ENCODE measurements at regions not wholly inside any gene's neighbourhood (a gene's known extent, or its start where the extent isn't known, plus 50 kb on each side); places are given as distances from the start of the nearest gene placed in this dataset.
"Not testable (repeated sequence)": the region's sequence is repeated elsewhere in the genome, so short reads cannot be mapped to it uniquely, and the experiment has no call there.

DNA sequence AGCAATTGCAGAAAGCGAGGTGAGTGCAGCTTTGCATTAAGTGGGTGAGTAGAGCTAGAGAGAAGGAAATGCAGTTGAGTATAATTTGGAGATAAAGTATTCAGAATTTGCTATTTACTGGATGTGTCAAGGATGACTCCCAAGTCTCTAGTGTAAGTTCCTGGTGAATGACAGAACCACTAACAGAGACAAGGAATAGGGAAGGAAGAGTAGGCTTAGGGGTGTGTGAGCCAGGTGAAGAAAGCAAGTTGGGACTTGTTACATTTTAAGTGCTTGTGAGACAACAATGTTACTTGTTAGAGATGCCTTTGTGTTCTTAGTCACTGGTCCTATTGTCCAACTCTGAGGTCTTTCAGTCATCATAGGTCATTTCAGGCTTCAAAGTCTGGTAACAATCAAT lies 70.8 kb downstream of the TBC1D26 start:
- DNase-seq (ENCODE audit: low read depth in 2 of 2), result not testable (repeated sequence)

DNA sequence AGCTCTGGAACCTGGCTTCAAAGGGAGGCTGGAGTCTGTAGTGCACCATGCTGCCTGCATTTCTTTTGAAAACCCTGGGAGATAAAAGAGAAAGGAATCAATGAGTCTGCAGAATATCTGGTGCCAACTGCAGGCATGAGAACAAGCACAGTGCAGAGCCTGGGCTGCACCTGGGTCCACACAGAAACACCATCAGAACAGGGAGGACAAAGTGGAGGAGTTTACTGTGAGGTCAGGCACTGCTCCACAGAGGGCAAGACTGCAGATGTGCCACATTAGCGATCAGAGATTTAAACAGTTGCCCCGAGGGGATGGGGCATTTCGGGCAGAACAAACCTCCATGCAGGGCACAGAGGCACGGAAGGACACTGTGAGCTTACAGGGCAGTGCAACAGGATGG lies 74.7 kb downstream of the TBC1D26 start:
- DNase-seq (ENCODE audit: low read depth in 2 of 2), result not testable (repeated sequence)

DNA sequence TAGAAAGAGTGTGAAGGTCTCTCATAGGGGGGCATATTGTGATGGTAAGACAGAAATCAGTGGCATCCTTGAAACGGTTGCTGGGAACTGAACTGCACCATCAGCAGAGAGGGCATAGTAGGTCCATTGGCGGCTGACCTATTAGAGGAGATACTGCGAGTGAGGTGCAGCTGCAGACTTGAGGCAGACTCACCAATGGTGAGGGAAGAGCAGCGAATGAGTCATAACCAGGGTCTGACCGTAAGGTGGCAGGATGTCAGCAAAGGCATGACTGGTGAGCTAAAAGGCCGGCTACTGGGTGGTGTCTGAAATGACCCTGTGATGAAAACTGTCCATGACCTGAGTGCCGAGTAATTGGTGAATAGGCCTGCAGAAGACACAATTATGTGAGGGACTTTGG lies 81.3 kb downstream of the TBC1D26 start:
- not testable (repeated sequence) for DNase-seq (ENCODE audit: low read depth in 2 of 2)

DNA sequence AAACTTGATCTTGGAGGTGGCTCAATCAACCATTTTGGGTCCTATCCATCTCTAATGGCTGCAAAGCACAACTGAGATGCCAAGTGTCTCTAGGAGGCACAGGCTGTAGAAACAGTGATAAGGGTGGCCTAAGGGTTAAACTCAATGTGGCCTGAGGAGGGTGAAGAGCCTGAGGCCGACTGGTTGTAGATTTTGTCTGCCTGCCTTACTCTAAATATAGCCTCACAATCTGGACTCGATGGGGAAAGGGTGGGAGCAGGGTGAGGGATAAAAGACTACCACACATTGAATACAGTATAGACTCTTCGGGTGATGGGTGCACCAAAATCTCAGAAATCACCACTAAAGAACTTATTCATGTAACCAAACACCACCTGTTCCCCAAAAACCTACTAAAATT lies 81.9 kb downstream of the TBC1D26 start:
- not testable (repeated sequence) for DNase-seq (ENCODE audit: low read depth in 2 of 2)

DNA sequence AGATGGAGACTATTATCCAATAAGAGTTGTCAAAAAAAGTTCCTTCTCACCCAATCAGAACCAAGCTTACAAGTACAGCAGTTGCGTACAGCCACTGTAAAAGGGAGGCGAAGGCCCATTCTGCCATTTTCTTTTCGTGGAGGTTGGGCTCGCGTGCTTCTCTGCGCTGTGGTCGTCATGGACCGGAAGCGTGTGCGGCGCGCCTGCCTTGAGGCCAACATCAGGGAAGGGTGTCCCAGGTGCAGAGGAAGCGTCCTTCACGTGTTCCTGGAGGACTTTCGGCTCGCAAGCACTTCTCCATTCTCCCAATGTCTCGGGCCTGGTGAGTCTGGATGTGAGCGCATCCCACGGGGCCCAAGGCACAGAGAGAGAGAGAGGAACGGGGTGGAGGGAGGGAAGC lies 85.8 kb downstream of the TBC1D26 start:
- not testable (repeated sequence) for DNase-seq (ENCODE audit: low read depth in 2 of 2)

DNA sequence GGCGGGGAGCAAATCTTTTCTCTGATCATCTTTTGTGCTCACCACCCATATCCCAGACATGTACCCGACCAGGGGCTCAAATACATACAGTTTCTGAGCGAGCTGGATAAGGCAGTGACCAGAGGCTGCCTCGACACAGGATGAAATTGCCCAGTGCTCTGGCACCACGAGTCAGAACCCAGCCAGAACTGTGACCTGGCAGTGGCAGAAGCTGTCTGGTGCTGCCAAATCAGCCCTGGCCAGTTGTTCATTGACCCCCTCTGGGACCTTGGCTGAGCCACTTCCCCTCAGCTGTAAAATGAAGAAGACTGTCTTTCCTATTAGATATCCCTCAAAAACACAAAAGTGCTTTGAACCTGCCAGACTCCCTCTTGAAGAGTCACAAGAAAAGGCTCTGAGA lies 90.2 kb downstream of the TBC1D26 start:
- DNase-seq (ENCODE audit: low read depth in 2 of 2), result not testable (repeated sequence)

DNA sequence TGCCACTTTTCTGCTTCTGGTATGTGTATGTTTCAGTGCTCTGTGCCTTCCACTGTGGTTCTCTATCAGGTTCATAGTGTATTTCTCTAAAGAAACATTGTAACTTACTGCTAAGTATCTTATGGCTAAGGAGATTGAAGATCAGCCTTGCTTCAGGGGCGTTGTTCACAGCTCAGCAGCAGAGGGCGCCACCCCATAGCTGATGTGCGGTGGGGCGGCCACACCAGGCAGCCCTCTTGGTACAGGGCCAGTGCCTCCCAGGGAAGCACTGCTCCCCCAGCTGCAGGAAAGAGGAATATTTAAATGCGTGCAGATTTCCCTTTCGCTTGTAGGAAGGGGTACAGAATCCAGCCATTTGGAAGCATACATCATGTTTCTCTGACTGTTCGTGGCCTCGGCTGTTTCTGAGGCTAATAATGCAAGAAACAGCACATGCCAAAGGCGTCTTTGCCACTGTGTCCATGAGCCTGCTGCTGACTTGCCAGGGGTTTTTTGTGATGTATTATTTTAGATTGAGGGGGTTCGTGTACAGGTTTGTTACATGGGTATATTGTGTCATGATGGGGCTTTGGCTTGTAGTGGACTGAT lies 96.7 kb downstream of the TBC1D26 start:
- DNase-seq (ENCODE audit: low read depth in 2 of 2), result peak; percentile 66 to 75

DNA sequence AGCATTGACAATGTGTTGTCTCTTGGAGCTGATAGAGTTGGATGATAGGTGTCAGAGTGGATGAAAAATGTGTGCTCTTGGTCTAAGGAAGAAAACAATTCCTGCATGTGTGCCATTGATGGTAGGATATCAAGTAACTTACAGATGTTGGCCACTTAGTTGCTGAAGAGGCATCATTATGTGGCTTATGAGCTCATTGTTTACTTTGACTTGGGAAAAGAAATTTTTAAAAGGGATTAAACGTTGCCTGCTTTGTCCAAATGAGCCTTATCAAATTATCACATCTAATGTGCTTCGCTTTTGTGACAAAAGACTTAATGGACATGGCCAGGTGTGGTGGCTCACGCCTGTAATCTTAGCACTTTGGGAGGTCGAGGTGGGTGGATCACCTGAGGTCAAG lies 98.1 kb downstream of the TBC1D26 start:
- DNase-seq (ENCODE audit: low read depth in 2 of 2), result not testable (repeated sequence)

DNA sequence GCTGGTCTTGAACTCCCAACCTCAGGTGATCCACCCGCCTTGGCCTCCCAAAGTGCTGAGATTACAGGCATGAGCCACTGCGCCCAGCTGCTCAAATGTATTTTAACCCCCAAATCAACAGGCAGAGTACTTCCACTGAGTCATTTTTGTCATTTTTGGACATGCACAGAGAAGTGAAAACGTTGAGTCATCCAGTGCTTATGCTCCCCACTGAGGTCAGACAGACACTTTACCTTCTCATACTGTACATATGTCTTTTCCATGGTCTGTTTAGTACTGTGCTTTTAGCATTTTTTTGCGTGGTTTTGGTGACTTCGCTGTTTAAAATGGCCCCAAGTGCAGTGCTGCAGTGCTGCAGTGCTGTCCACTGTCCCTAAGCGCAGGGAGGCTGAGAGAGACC lies 99.1 kb downstream of the TBC1D26 start:
- DNase-seq (ENCODE audit: low read depth in 2 of 2), result not testable (repeated sequence)

DNA sequence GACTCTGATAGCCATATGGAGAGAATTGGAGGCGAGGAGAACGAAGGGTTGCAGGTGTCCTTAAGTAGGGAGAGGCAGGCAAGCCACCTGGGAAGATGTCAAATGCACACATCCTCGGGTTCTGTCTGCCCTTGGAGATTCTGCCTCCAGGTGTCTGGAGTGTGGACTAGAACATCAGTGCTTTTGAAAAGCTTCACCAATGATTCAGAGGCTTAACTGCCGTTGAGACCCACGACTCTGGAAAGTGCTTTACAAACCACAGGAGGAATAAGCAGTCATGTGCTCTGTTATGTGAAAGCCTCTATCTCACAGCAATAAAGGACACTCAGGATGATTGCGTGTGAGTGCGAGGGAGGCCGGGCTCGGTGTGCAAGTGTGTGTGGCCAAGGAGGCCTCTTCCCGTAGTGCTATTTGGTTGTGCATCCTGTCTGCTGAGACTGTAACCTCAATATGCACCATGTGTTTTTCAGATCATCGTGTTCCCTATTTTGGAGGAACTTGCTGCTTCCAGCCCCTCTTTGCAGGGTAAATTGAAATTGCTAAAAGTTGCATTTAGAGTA lies 100.9 kb downstream of the TBC1D26 start:
- DNase-seq (ENCODE audit: low read depth in 2 of 2), result not testable (repeated sequence)

DNA sequence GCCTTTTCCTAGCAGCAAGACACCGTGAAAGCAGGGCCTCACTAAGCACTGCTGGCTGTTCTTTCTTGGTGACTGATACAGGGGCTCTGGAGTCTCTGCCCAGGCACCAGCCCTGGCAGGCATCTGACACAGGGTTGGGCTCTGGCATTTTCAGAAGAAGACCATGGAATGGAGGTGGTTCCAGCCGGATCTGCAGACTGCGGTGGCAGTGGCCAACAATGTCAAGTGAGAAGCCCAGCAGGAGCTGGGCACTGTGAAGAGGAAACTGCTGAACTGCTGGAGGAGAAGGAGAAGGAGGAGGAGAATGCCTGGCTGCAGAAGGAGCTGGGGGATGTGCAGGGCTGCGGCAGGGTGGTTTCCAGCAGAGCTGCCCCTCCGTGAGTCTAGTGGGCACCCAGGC lies 101.8 kb downstream of the TBC1D26 start:
- DNase-seq (ENCODE audit: low read depth in 2 of 2), result not testable (repeated sequence)

DNA sequence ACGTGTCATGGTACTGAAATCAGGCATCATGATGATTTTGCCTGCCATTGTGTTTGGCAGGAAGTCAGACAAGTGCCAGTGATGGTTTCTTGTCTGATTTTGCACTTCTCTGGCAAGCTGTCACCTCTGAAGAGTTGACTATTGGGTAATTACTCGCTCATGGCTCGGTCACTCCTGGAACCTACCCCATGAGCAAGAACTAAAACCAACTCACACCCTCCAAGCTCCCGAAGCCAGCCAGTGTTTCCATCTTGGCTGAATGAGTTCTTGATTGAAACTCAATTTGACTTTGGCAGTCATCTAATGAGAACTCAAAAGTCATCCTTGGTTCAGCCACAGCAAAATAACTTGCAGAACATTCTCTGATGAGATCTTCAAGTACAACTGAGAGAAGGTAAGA lies 103.4 kb downstream of the TBC1D26 start:
- not testable (repeated sequence) for DNase-seq (ENCODE audit: low read depth in 2 of 2)

DNA sequence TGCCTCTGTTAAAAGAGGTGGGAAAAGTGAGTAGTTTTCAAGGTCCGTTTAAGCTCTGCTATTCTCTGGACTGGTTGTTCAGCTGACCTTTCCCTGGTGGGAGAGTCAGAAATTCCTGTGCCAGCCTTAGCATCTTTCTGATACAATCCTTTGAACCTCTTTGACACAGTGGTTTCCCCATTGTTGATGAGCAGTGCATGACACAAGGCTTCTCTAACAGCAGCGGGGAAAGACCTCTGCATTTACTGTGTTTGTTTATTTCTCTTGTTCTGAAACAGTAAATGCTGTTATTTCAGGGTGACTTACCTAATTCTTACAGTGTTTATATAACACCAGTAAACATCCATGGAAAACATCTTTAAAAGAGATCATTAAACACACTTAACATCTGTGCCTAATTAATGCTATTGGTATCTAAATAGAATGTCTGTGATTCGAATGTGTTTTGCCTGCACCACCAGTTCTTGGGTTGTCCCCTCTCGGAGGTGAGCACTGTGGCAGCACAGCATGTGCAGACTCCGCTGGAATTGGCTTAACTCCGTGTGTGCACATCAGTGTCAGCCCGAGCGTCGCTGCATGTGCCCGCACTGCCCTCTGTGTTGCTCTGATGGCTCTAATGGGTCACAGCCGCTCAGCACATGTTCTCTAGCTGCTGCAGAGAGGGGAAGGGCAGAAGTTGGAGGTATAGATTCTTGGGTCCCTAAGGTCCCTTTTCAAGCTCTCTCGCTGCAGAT lies 104.3 kb downstream of the TBC1D26 start:
- not testable (repeated sequence) for DNase-seq (ENCODE audit: low read depth in 2 of 2)

DNA sequence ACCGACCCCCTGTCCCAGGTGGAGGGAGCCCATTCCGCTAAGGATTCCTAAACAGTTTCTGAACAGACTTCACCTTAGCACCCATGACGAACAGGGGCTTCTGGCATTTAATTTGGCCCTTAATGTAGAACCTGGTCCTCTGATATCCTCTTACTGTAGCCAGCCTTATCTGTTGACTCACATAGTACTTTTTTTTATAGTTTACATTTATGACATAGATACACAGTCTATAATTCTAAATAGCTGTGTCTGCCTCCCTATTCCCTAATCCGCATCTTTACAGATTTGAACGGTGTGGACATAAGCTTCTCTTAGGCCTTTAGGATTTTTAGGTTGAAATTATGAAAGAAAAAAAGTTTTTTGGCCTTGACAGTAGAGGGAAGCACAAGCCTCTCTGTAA lies 104.9 kb downstream of the TBC1D26 start:
- not testable (repeated sequence) for DNase-seq (ENCODE audit: low read depth in 2 of 2)

DNA sequence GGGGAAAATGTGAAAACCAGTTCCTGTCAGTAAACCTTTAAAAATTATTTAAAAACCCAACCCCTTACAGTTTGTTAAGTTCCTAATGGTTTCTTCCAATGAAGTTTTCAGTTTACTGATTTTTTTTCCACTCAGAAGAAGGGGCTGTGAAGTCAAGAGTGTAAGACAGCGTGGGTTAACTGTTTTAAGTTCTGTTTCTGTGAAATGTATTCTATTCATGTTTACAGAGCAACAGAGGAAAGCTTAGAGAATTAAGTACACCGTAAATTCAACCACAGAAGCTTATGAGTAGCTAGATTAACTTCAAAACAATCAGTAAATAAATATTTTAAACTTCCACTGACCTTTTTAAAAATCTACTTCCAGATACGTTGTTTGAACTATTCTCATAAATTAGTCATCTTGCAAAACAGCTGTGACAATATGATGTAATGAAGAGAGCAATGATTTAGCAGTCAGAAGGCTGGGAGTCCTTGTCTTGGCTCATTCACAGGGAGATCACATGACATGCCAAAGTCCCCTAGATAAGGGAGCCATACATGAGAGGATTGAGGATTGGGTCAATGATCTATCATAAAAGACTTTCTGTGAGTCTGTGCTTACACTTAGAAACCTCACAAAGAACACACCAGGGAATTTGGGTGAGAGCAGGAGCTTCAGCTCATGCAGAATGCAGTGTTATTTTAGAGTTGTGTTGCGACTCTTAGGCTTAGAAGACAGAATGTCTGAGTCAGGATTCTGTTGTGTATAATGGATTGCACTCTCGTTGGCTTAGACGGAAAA lies 97.3 kb upstream of the ADORA2B start:
- not testable (repeated sequence) for DNase-seq (ENCODE audit: low read depth in 2 of 2)

DNA sequence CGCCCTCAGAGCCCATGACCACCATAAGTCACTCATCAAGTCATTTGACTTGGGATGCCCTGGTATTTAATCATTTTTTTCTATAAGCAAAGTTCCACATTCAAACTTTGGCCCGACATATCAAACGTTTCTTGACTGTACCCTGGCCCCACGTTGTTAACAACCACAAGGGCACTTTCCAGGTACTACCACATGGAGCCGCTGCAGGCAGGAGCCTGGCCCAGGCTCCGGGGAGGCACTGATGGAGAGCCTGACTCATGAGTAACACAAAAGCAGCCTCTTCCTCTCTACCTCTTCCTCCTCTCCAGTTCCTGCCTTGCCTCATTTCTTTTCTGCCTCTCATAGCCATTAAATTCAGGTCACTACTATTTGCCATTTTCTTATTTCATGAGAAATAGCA lies 95.9 kb upstream of the ADORA2B start:
- DNase-seq (ENCODE audit: low read depth in 2 of 2), result peak; percentile 19 to 42

DNA sequence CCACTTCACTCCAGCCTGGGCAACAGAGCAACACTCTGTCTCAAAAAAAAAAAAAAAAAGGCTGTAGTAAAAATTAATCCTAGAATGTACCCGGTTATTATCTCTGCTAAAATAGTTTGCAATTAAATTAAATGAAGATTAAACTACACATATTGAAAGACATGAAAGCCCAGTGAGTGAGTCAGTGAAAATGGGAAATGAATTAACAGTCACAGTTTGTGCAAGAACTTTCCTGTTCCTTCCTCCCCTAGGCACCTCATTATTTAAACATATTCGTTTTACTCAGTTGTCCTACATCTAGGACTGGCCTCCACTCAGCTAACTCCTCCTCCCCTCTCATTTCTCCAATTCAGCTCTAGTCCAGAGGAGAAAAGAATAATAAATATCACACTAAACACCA lies 94.9 kb upstream of the ADORA2B start:
- DNase-seq (ENCODE audit: low read depth in 2 of 2), result not testable (repeated sequence)

DNA sequence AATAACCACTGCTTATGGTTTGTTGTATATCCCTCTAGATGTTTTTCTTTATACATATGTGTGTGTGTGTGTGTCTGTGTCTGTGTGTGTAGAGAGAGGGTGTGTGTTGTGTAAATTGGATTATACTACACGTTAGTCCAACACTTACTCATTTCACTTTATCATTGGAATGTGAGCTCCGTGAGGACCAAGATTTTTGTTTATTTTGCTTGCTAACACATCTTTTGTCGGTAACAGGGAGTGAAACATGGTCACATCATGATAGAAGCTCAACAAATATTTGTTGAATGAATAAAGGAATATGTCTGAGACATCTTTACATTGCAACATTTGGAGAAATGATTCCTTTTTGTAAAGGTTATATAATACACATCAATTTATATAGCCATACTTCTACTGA lies 94.2 kb upstream of the ADORA2B start:
- not testable (repeated sequence) for DNase-seq (ENCODE audit: low read depth in 2 of 2)

DNA sequence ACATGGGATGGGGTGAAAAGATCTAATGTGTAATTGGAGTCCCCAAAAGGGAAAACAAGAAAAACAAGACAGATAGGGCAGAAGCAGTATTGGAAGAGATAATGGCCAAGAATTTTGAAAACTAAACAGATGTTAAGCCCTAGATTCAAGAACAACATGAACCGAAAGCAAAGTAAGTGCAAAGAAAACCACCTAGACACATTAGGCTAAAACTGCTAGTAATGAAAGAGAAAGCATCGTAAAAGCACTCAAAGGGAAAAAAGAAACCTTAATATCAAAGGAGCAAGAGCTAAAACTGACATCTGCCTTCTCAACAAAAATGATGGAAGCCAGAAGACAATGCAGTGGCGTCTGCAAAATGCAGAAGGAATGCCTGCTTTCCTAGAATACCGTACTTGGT lies 92.1 kb upstream of the ADORA2B start:
- DNase-seq (ENCODE audit: low read depth in 2 of 2), result not testable (repeated sequence)

DNA sequence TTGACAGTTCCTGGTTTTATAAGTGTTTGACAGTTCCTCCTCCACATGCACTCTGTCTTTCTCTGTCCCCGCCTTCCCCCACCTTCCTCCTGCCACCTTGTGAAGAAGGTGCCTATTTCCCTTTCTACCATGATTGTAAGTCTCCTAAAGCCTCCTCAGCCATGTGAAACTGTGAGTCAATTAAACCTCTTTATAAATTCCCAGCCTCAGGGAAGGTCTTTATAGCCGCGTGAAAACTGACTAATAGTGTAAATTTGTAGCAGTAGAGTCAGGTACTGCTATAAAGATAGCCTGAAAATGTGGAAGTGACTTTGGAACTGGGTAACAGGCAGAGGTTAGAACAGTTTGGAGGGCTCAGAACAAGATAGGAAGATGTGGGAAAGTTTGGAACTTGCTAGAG lies 88.7 kb upstream of the ADORA2B start:
- not testable (repeated sequence) for DNase-seq (ENCODE audit: low read depth in 2 of 2)

DNA sequence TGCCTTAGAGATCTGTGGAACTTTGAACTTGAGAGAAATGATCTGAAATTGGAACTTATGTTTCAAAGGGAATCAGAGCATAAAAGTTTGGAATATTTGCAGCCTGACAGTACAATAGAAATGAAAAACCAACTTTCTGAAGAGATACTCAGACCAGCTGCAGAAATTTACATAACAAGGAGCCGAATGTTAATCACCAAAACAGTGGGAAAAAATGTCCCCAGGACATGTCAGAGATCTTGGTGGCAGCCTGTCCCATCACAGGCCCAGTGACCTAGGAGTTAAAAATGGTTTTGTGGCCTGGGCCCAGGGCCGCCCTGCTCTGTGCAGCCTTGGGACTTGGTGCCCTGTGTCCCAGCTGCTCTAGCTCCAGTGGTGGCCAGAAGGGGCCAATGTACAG lies 88.2 kb upstream of the ADORA2B start:
- DNase-seq (ENCODE audit: low read depth in 2 of 2), result not testable (repeated sequence)

DNA sequence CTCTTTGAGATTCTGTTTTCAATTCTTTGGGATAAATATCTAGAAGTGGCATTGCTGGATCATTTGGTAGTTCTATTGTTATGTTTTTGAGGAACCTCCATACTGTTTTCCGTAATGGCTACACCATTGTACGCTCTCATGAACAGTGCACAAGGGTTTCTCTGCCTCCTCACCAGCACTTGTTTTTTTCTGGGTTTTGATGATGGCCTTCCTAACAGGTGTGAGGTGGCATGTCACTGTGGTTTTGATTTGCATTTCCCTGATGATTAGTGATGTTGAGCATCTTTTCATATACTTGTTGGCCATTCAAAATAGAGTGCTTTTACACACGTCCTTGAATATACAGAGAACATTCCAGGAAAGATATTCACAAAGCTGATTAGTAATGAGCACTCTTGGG lies 86.8 kb upstream of the ADORA2B start:
- not testable (repeated sequence) for DNase-seq (ENCODE audit: low read depth in 2 of 2)
